ENCODE measurements at regions not wholly inside any gene's neighbourhood (a gene's known extent, or its start where the extent isn't known, plus 50 kb on each side); places are given as distances from the start of the nearest gene placed in this dataset.
A peak's percentile ranks its signal among the peaks of the same experiment; 100 is the strongest.
"Not testable (repeated sequence)": the region's sequence is repeated elsewhere in the genome, so short reads cannot be mapped to it uniquely, and the experiment has no call there.

DNA sequence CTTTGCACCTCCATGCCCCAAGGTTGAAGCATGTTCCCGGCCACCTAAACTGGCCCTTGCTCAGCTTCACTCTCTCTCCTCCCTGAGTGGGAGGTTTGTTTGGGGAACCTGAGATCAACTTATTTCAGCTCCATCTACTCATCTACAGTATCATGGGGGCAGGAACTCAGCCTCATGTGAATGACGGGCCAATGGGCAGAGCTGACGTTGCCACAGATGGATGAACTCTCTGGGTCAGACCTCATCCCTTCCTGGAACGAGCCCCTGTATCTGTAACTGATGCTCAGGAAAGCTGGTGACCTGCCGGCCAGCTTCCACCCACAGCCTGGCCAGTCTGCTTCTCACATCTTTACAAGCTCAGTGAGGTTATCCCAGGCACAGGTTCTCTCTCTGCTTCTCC, 369.6 kb downstream of the IRX2 start:
- peak; percentile 50 for DNase-seq

DNA sequence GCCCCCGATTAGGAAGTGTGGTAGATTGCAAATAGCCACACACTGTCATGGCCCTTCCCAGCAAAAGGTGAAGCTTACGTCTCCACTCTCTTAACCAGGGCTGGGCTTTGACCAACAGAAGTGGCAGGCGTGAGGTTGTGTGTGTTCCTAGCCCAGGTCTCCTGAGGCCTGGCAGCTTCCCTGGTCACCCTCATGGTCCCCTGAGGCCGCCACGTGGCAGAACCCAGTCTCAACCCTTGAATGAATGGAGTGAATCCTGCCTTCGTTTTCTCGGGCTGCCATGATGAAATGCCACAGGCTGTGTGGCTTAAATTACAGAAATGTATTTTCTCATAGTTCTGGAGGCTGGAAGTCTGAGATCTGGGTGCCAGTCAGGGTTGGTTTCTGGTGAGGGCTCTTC, 370.4 kb downstream of the IRX2 start:
- DNase-seq, result no peak

- no peak for DNase-seq
These were observed 372.5 kb downstream of the IRX2 start for GRCh38 chr5:2378976-2379375.

GRCh38 chr5:2378108-2378507, 373.4 kb downstream of the IRX2 start:
- no peak for DNase-seq

GRCh38 chr5:2376486-2376885, 375.0 kb downstream of the IRX2 start:
- no peak for DNase-seq

DNA sequence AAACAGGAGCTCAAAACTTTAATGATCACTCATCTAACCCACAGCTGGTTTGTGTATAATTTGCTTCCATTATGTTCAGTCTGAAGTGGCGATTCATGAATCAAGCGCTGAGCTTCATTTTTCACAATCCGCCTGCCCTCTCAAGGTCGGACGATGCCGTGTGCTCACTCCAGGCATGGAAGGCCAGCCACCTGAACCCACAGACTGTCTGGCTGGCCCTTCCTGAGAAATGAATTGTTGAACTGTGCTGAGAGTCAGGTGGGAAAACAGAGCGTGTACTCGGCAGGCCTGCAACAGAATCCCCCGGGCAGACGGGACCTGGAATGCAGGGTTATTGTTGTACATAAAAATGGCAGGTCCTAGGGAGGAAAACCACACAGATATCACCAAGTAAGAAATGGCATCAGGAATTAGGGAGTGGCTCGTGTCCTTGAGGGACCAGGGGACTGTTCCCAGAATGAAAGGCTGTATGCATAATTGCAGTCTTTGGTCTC, 375.7 kb downstream of the IRX2 start:
- DNase-seq, result no peak

DNA sequence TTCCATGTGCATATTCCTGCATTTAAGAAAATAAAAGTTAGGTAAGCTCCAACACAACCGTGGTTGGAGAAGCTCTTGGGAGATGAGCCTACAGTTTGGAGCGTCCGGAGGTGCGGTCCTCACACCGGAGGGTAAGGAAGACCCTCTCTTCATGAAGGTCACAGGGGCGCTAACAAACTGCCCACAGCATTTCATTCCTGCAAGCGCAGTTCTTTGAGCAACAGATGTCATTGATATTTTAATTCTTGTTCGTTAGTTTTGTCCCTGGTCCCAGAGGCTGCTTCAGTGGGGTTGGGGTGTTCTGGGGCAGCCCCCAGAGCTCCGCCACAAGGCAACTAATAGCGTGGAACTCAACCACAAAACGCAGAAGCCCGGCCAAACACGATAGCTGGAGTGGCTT, 376.2 kb downstream of the IRX2 start:
- no peak for DNase-seq

DNA sequence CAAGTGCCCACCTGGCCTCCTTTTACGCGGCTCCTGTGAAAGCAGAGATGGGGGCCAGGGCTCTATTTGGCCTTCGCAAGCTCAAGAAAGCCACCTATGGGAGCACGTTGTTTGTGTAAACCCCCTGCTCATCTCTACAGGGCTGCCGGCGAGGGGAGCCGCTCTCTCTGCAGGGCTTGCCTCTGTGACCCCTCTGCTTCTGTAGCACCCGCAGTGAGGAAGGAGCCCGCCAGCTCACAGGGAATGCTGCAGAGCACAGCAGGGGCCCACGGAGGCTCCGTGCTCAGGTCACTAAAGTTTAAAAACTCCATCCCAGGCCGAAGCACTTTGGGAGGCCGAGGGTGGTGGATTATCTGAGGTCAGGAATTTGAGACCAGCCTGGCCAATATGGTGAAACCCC, 376.8 kb downstream of the IRX2 start:
- no peak for DNase-seq

DNA sequence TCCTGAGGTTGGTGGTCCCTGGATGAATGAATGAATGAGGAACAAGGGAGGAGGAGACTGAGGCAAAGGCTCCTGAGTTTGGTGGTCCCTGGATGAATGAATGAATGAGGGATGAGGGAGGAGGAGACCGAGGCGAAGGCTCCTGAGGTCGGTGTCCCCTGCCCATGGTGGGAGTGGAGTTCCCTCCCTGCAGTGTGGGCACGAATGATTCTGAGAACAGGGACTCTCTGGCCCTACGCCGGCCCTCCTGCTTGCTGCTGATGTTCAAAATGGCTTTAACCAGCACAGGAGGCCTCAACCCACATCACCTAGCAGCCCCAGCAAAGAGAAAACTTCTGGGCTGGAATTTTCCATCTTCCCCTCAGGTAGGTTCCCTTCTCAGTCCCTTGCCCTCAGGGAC, 377.8 kb downstream of the IRX2 start:
- DNase-seq, result no peak

GRCh38 chr5:2371419-2371710, 380.1 kb downstream of the IRX2 start:
- DNase-seq, result no peak

DNA sequence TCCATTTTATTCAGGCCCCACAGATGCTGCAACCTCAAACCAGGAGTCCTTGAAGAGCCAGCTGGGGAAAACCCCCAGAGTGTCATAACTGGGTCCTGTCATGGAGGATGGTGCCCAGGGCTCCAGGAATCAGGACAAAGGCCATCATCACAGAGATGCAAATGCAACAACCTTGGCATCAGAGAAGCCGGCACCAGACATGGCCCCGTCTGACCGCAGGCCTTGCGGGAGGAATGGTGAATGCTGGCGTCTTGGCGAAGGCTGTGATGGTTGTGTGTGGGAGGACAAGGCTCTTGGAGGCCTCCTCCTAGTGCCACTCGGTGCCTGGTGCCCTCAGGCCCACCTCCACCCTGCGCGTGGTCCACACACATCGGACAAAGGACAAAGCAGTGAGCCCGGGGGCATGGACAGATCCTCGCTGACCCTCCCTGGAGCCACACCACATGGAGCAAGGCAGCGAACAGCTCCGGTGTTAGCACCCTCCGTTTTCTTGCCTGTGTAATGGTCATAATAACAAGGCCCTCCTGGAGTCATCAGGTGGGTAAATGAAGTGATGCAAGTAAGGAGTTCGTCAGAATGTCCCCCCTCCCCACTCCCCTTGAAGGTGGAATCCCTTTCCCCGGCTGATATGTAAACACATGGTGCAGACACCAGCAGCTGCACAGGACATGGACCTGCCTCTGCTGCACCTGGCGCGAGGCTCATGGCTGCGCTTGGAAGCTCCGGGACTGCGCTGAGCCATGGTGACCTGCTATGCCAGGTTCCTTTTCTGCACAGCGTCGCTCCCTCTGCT, 380.7 kb downstream of the IRX2 start:
- no peak for DNase-seq

DNA sequence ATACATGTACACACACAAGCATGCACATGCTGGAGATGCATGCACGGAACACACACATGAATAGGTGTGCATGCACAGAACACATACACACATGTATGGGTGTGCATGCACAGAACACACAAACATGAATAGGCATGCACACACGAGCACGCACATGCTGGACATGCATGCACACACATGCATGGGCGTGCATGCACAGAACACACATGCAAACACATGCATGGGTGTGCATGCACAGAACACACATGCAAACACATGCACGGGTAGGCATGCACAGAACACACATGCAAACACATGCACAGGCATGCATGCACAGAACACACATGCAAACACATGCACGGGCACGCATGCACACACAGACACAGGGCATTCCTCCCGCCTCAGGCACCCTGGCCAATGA, 382.3 kb downstream of the IRX2 start:
- no peak for DNase-seq

DNA sequence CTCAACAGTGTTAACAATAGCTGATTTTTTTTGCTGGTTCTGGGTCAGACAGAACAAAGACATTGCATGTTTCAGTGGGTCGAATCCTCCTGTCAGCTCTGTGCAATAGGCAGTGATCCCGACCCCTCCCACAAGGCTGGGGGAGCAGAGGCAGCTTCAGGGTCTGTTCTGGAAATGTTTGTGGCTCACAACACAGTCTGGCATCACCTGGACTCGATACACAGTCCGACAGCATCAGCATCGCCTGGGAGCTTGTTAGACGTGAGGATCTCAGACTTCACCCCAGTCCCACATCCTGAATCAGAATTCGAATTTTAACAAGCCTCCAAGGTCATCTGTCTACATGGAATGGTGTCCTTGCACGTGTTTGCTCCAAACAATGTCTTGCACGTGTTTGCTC, 384.7 kb downstream of the IRX2 start:
- no peak for DNase-seq

GRCh38 chr5:2357309-2357708, 394.2 kb downstream of the IRX2 start:
- no peak for DNase-seq

DNA sequence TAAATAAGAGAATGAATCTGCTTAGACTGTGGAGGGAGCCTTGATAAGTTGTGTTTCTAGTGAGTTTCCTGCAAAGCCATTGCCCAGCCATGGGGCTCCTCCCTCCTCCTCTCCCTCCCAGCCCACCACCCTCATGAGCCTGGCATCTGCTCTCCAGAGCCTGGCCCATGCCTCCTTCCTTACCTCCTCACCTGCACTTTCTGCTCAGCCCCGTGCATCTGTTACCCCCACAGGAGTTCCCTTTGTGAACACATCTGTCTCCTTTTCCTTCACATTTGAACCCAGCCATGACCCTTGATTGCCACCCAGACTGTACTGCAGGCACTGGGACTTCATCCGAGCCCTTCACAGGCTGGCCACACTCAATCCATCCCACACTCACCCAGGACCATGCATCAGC, 395.6 kb downstream of the IRX2 start:
- DNase-seq, result no peak

DNA sequence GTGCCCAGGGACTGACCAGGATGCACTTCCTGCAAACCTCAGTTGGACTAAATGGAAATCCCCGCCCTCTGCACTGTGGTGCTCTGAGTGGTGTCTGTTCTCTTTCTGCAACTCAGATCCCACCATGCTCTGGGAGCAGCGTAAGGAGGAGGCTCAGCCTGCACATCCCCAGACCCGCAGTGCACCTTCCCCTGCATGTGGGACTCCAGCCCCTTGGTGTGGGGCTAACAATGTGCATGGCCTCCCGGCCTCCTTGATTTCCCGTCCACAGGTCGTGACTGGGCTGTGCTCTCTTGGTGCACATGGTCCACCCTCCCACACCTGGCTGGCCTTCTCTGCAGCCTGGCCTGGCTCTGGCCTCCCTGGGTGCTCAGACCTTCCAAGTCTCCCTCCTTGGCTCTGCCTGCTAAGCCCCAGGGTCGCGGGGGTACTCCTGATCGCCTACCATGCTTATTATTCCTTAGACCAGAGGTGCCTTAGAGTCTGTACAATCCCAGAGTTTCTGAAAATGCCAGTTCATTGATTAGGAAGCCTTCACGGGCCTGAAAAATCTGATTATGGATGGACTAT, 397.5 kb downstream of the IRX2 start:
- DNase-seq, result no peak

DNA sequence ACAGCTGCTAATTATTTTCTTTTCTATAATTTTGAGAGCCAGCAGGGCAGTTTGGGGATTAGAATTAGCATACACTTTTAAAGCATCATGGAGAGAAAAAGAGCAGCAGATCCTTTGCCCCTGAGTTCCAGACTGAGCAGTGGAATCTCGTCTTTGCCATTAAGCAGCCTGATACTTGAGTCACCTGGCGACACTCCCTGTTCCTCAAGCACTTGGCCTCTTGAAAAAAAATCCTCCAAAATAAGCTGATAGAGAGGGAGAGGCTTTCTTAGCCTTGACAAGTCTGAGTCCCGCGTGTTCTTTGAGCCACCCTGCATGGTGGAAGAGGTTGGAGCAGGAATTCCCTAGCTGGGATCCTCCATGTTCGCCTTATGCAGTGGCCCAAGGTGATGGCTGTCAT, 398.3 kb downstream of the IRX2 start:
- DNase-seq, result no peak

GRCh38 chr5:2352101-2352861, 399.2 kb downstream of the IRX2 start:
- no peak for DNase-seq

DNA sequence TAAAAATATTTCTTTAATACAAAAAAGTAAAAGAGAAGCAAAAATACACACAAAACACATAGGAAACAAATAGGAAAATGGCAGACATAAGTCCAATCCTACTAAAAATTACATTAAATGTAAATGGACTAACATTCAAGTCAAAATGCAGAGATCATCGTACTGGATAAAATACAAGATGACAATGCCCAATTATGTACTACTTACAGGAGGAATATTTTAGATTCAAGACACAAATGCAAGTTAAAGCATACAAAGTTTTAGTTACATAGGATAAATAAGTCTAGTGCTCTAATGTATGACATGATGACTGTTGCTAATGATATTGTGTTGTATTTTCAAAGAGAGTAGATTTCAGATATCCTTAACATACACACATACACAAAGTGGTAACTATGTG, 401.7 kb downstream of the IRX2 start:
- DNase-seq, result not testable (repeated sequence)

DNA sequence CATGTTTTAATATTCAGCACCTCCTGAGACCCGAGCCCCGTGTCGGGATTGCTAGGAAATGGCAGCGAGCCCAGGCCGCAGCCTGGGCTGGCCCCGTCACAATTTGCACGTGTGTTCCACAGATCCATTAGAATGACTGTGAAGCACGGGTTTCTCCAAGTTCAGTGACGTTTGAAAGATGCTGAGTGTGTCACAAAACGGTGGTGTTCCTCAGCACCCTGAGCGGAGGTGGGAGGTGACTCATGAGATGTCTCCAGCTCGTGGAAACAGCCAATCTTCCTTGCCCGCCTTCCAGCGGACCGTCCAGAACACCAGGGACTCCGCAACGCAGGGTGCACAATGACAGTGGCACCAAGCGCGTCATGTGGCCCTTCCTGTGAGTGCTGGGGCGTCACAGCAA, 412.8 kb downstream of the IRX2 start:
- DNase-seq, result no peak

GRCh38 chr5:2335733-2336515, 415.6 kb downstream of the IRX2 start:
- no peak for DNase-seq

GRCh38 chr5:2335125-2335732, 416.2 kb downstream of the IRX2 start:
- no peak for DNase-seq

Data from left kidney (tissue), 1 donor.